Panc1 (cell line): ENCODE measurements at regions not wholly inside any gene's neighbourhood (a gene's known extent, or its start where the extent isn't known, plus 50 kb on each side); places are given as distances from the start of the nearest gene placed in this dataset.

Source experiments
- ATAC-seq: fragments of 200-7000 bp; cut with Tn5 transposase; 2 replicates; pipeline ENCODE4 v1.9.1; 2020; ENCODE audit warnings: mild to moderate bottlenecking, moderate library complexity
- BruUV-seq: library from RNA; stranded (reverse); fragments of 400-500 nt; replicated peaks from 2 replicates; lab custom pipeline; 2021; lab: Mats Ljungman, UMichigan
- CTCF ChIA-PET: fragments of 300-600 bp; sonication (Branson Sonifier 250); formaldehyde crosslinking; loops from one replicate; lab custom pipeline; 2022; ENCODE audit warnings: antibody characterized with exemption; lab: Charles Lee
- POLR2A ChIA-PET: fragments of 300-600 bp; sonication (Branson Sonifier 250); formaldehyde crosslinking; loops from one replicate; lab custom pipeline; 2022; ENCODE audit warnings: antibody characterized with exemption; lab: Charles Lee
- DNase-seq: peaks from one replicate; pipeline ENCODE4 v3.0.0-alpha.2; 2010; ENCODE audit warnings: low read depth, low spot score
- H3K27ac ChIP-seq: 2 replicates; pipeline ENCODE4 v1.5.1; 2011; ENCODE audit warnings: mild to moderate bottlenecking, low read length, inconsistent platforms
- H3K27me3 ChIP-seq: fragments of 200-500 bp; sonication (Bioruptor generic); 2 replicates; pipeline ENCODE4 v1.6.0; 2014; ENCODE audit warnings: low read length, inconsistent platforms; ENCODE audit not compliant: control insufficient read depth, insufficient read depth
- H3K36me3 ChIP-seq: fragments of 200-500 bp; sonication (Bioruptor generic); 2 replicates; pipeline ENCODE4 v1.5.1; 2014; ENCODE audit warnings: inconsistent platforms, mild to moderate bottlenecking, low read length, moderate library complexity; ENCODE audit not compliant: control insufficient read depth, insufficient read depth
- H3K4me1 ChIP-seq: 2 replicates; pipeline ENCODE4 v1.5.1; 2011; ENCODE audit warnings: inconsistent platforms, mild to moderate bottlenecking, low read length, moderate library complexity; ENCODE audit not compliant: control insufficient read depth, insufficient read depth
- H3K4me3 ChIP-seq, 2 experiments: 2 replicates each; pipeline ENCODE4 v1.5.1; 2011 to 2012; ENCODE audit warnings: low read depth in 2 of 2, low read length in 2 of 2, mild to moderate bottlenecking in 2 of 2, inconsistent platforms in 1 of 2, moderate library complexity in 1 of 2
- H3K9me3 ChIP-seq: fragments of 200-500 bp; sonication (Bioruptor generic); 2 replicates; pipeline ENCODE4 v1.5.1; 2014; ENCODE audit warnings: low read depth, mild to moderate bottlenecking, inconsistent platforms, low read length, moderate library complexity; ENCODE audit not compliant: control insufficient read depth, insufficient read depth
- POLR2AphosphoS5 ChIP-seq: IDR thresholded peaks from 2 replicates; pipeline ENCODE4 v1.6.1; 2012; ENCODE audit warnings: mild to moderate bottlenecking, low read depth, low read length, moderate library complexity
- SIN3A ChIP-seq: IDR thresholded peaks from 2 replicates; pipeline ENCODE4 v1.6.1; 2012; ENCODE audit warnings: low read depth, mild to moderate bottlenecking, low read length, moderate library complexity, borderline replicate concordance; ENCODE audit not compliant: insufficient read depth
- TCF7L2 ChIP-seq: IDR thresholded peaks from 2 replicates; pipeline ENCODE4 v1.6.1; 2011; ENCODE audit warnings: mild to moderate bottlenecking, low read depth, low read length, inconsistent platforms
- in situ Hi-C: cut with HindIII; loops from 2 replicates; pipeline ENCODE4 v1.10.0; 2016; ENCODE audit warnings: low sequenced_read_pairs, low pct_unique_long_range_greater_than_20kb
- intact Hi-C: fragments of 100-400 bp; cut with micrococcal nuclease; formaldehyde crosslinking; loops from one replicate; pipeline ENCODE4 v1.10.0; 2022; ENCODE audit not compliant: unreplicated experiment
- TF ChIP-seq, protein P1 (sequence below): fragments of 450-650 bp; IDR thresholded peaks from 2 replicates; pipeline ENCODE4 v1.5.1; 2017; ENCODE audit warnings: mild to moderate bottlenecking
- TF ChIP-seq, protein P2 (sequence below), 2 experiments: IDR thresholded peaks; 2 replicates each; pipeline ENCODE4 v1.6.1; 2011 to 2012; ENCODE audit warnings: low read depth in 2 of 2, control low read depth in 1 of 2, low read length in 1 of 2, mild to moderate bottlenecking in 1 of 2, moderate library complexity in 1 of 2; ENCODE audit not compliant: insufficient read depth in 1 of 2

DNA sequence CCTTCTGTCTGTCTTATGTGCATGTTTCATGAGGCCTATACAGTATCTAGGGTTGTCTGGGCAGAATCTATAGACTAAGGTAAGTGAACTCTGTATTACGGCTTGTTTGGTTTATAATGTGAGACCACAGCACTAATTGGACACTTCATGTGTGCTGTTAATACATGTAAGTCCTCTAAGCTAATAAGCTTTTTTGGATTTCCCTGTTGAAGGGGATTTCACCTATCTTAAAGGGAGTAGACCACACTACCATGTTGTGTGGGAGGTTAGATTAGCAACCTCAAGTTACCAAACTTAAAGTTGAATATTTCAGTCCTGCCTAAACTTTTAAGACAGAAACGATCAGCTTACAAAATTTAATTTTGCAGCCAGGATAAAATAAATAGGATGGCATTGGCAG, 189.8 kb upstream of the GOLIM4 start:
- Histone ChIP-seq H3K27me3 (no peaks in the 10 kb centered on the region; the same call in 1 of the 2 replicates), H3K36me3 (no peaks in the 10 kb centered on the region), H3K9me3 (no peaks in the 10 kb centered on the region), H3K27ac (no peak overlapping the region), H3K4me1 (no peaks in the 10 kb centered on the region), H3K4me3 (no peak overlapping the region)
- in situ Hi-C loops (no loop called here), intact Hi-C loops (no loop called here)
- ChIA-PET CTCF (no interaction called here), POLR2A (no interaction called here)
- ATAC-seq (no peak), DNase-seq (no peak)
- BruUV-seq, result no TSS peak
- TF ChIP-seq SIN3A (no peak), TCF7L2 (no peak), POLR2AphosphoS5 (no peak)
- TF ChIP-seq, protein P1, sequence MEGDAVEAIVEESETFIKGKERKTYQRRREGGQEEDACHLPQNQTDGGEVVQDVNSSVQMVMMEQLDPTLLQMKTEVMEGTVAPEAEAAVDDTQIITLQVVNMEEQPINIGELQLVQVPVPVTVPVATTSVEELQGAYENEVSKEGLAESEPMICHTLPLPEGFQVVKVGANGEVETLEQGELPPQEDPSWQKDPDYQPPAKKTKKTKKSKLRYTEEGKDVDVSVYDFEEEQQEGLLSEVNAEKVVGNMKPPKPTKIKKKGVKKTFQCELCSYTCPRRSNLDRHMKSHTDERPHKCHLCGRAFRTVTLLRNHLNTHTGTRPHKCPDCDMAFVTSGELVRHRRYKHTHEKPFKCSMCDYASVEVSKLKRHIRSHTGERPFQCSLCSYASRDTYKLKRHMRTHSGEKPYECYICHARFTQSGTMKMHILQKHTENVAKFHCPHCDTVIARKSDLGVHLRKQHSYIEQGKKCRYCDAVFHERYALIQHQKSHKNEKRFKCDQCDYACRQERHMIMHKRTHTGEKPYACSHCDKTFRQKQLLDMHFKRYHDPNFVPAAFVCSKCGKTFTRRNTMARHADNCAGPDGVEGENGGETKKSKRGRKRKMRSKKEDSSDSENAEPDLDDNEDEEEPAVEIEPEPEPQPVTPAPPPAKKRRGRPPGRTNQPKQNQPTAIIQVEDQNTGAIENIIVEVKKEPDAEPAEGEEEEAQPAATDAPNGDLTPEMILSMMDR, result no peak
- TF ChIP-seq, protein P2, sequence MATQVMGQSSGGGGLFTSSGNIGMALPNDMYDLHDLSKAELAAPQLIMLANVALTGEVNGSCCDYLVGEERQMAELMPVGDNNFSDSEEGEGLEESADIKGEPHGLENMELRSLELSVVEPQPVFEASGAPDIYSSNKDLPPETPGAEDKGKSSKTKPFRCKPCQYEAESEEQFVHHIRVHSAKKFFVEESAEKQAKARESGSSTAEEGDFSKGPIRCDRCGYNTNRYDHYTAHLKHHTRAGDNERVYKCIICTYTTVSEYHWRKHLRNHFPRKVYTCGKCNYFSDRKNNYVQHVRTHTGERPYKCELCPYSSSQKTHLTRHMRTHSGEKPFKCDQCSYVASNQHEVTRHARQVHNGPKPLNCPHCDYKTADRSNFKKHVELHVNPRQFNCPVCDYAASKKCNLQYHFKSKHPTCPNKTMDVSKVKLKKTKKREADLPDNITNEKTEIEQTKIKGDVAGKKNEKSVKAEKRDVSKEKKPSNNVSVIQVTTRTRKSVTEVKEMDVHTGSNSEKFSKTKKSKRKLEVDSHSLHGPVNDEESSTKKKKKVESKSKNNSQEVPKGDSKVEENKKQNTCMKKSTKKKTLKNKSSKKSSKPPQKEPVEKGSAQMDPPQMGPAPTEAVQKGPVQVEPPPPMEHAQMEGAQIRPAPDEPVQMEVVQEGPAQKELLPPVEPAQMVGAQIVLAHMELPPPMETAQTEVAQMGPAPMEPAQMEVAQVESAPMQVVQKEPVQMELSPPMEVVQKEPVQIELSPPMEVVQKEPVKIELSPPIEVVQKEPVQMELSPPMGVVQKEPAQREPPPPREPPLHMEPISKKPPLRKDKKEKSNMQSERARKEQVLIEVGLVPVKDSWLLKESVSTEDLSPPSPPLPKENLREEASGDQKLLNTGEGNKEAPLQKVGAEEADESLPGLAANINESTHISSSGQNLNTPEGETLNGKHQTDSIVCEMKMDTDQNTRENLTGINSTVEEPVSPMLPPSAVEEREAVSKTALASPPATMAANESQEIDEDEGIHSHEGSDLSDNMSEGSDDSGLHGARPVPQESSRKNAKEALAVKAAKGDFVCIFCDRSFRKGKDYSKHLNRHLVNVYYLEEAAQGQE (IDR thresholded peaks at IDR 0.05; ENCODE audit: insufficient read depth in 1 of 2, low read depth in 2 of 2, low read length in 1 of 2), result no peak

DNA sequence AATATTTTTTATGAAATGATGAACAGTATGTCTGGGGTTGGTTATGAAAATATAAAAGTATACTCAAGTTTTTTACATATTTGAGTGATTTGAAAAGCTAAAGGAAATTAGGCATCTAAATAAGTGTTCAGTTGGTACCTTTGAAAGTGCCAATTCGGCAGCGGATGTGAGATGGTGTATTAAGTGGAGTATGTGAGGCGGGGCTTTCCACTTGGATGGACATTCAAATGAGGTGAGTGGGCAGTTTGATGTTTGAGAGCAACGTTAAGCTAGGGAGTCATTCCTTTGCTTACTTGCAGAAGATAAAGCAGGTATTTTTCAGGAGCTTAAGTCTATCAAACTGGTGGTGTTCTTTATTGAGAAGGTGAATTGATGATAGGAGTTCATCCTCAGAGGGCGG, 189.0 kb upstream of the GOLIM4 start:
- CTCF ChIA-PET, result no interaction called here

More for the DNA sequence above, 189.0 kb upstream of the GOLIM4 start:
- H3K4me1 ChIP-seq, result no peaks in the 10 kb centered on the region
- H3K27me3 ChIP-seq, result no peaks in the 10 kb centered on the region; the same call in 1 of the 2 replicates
- no TSS peak for BruUV-seq
- POLR2A ChIA-PET, result no interaction called here
- H3K27ac ChIP-seq, result no peak overlapping the region
- H3K4me3 ChIP-seq, result no peak overlapping the region
- in situ Hi-C loops (no loop called here), intact Hi-C loops (no loop called here)
- TF ChIP-seq, protein P2 (IDR thresholded peaks at IDR 0.05; ENCODE audit: insufficient read depth in 1 of 2, low read depth in 2 of 2, low read length in 1 of 2), result no peak
- TF ChIP-seq POLR2AphosphoS5 (no peak), SIN3A (no peak), TCF7L2 (no peak)
- TF ChIP-seq, protein P1, result no peak
- no peaks in the 10 kb centered on the region for H3K36me3 ChIP-seq
- no peaks in the 10 kb centered on the region for H3K9me3 ChIP-seq
- ATAC-seq, result no peak
- DNase-seq, result no peak
